Pulmonary artery endothelial cell (primary cell): ENCODE measurements at regions not wholly inside any gene's neighbourhood (a gene's known extent, or its start where the extent isn't known, plus 50 kb on each side); places are given as distances from the start of the nearest gene placed in this dataset.

Experiments used
- DNase-seq: peaks from one replicate; pipeline ENCODE4 v3.0.0-alpha.2; 2011; ENCODE audit warnings: low read depth, low spot score

GRCh38 chr5:68407311-68408239 is 192.0 kb downstream of the PIK3R1 start:
- no peak for DNase-seq

- no peak for DNase-seq
Measured at GRCh38 chr5:68408345-68408871, 192.9 kb downstream of the PIK3R1 start.

DNA sequence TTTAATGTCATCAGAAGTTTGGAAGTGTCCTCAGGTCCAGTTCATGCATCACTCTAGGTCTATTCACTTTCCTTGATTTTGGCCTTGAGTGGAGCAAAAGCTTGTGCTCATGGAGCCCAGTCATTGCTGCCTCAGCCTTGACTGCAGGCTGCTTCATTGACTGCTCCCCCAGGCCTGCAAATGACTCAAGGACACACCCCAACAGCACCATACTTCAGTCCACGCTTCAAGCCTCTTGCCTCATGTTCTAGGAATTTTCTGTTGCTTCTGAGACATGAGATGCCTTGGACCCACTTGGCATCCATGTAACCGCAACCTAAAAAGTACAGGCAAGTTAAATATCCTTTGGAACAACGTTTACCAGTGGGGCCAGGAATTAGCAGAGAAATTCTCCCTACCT is 193.7 kb downstream of the PIK3R1 start:
- DNase-seq: no peak

- DNase-seq: no peak
Measured at GRCh38 chr5:68411161-68411560, 195.6 kb downstream of the PIK3R1 start.

DNA sequence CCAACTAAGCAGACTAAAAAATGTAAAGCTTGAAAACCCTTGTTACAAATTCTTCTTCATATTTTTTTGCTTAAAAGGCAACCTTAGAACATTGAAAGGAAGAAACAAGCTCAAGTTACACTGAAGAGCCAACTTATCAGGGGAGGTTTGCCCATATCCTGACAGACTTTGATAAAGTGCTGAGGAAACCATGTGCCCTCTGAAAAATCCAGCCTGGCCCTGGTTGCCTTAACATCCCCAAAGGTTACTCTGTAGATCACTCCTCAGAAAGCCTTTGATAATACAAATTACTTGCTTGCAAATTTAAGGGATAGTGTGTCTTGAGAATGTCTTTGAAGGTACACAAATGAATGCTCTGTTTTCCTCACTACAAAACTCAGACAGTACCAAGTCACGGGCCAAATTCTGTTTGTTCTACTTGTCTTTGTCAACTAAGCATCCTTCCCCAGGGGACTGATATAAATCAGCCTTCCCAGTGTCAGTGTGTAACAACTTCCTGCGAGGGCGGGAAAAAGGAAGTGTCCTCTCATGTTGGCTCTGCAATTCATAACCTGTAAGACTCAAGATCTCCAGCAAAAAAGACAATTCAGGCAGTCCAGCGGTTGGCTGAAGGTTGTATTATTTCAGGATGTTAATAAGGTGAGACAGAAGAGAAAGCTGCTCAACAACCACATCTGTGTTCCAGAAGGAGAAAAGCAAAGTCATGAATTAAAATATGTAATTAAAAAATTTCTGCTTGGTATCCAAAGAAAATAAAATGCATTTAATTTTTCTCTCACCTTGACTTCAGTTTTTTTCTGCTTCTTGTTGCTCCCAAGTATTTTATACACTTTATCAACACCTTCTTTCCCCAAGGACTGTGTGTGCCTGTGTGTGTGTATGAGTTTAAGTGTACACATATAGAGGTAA is 199.9 kb downstream of the PIK3R1 start:
- DNase-seq: no peak

DNA sequence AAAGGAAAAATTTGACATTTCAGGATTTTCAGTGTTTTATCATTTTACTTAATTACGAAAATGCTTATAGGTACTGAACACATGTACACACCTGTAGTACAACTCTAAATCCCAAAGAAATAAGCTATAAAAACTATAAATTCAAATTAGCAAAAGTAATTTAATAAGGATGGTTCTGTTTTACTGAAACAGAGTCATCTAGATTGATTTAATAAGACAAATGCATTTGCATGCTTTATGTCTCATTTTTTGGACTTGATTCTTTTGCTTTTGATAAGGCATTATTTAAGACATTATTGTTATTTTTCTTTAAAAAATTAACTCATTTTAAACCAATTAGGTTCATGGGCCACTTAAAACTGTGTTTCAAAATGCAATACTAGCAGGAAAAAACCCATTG is 201.2 kb downstream of the PIK3R1 start:
- DNase-seq: no peak

DNA sequence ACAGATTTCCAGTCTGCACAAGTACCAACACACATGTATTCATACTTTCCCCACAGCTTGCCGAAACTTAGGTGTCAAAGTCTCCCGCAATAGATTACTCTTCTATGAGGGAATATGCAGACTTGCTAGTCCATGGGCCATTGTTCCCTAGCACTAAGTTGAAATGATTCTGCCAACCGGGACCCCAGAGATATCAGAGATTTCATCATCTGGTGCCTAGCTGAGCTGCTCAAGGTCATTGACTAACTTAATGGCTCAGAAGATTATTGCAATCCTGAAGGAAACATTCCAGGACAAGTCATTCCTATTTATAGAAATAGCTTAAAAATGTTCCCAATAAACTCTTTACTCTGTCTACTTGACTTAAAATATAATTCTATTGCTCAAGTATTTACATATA is 202.6 kb downstream of the PIK3R1 start:
- DNase-seq: no peak

DNA sequence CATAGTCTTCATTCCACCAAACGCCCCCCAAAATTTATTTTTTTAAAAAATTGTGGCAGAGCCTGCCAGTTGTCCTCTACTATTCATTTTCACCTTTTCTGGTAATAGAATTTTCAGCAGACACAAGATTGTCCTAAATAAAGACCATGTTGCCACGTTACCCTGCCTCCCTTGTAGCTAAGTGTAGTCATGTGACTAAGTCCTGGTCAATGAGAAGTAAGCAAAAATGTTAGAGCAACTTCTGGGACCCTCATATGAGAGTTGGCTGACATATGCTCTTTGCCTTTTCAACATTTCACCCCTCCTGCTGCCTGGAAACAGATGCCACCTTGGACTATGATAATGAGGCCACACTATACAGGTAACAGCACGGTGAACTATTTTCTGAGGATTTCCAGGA is 203.1 kb downstream of the PIK3R1 start:
- DNase-seq: no peak

GRCh38 chr5:68419081-68419636 is 203.6 kb downstream of the PIK3R1 start:
- no peak for DNase-seq

DNA sequence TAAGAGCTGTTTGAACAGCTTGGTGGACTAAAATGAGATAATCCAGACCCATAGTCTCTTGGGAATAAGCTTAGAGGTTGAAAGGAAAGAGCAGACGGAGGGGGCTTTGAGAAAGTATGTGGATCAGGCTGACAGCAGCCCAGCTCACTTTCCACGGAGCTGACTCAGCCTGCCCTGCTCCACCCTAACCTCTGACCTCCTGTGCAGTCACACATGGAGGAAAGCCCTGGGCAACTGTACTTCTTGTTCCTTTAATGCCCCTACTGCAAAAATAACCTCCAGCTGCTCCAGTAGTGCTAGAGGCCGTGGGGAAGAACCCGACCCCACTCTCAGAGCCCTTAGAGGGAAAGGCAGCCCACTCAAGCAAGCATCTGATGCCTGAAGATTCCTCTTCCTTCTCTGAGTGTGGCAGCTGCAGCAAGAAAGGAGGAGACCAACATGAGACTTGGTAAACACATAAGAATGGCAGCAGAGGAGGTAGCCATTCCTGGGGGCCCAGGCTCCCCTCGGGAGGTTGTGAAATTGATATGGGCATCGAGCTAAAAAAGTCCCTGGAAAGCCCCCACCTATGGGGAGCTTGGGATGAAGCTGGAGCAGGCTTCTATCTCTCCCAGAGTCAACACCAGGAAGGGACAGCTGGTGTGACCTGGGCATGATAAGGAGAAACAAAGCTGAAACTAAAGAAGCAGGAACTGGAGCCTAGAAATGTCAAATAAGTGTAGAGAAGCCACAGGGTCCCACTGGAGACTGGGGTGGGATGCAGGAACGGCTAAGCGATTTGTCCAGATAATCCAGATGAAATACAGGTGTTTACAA is 204.3 kb downstream of the PIK3R1 start:
- DNase-seq: no peak

GRCh38 chr5:68420476-68421344 is 205.2 kb downstream of the PIK3R1 start:
- no peak for DNase-seq

DNA sequence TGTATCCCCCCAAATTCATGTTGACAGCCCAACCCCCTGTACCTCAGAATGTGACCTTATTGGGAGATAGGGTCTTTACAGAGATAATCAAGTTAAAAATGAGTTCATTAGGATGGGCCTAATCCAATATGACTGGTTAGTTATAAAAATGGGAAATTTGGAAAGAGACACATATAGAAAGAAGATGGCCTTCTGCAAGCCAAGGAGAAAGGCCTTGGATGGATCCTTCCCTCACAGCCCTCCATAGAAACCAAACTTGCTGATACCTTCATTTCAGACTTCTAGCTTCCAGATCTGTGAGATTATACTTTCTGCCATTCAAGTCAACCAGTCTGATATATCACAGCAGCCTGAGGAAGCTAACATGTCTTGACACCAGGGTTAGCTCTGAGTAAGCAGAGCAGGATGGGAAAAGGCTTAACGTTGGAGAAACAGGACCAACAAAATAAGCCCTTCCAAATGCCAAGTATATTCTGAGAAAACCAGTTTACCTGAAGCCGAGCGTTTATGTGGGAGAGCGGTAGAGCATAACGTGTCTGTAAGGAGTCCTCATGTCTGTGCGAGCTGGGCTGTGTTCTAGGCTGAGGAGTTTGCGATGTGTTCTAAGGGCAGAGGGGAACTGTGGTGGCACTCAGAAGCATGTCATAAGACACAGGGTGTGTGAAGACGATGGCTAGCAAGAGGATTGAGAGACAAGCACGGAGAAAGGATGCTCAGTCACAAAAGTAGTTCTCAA is 206.1 kb downstream of the PIK3R1 start:
- DNase-seq: no peak

- no peak for DNase-seq
Measured at GRCh38 chr5:68423154-68423811, 207.7 kb downstream of the PIK3R1 start.

DNA sequence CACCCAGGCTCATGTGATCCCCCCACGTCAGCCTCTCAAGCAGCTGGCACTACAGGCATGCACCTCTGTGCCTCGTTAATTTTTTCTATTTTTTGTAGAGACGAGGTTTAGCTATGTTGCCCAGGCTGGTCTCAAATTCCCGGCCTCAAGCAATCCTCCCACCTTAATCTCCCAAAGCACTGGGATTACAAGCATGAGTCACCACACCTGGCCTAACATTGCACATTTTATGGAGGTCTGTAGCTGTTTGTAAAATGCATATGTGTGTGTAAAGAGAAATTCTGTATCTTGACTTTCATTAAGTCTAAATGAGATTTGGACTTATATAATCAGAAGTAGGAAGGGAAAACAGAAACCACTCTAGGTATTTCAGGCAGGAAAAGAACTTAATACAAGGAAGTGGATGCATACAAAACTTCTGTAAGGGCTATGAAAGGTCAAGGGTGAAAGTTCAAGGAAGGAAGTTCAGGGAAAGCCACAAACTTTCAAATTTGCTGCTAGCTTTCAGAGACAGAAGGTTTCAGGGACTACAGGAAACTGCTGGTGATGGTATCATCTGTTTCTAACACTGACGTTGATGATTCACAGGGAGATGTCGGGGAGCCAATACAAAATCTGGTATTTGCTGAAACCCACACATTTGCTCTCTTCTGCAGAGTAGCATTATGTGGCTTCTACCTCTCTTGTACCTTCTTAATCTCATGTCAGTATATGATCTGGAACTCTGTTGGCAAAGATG is 209.4 kb downstream of the PIK3R1 start:
- DNase-seq: no peak

DNA sequence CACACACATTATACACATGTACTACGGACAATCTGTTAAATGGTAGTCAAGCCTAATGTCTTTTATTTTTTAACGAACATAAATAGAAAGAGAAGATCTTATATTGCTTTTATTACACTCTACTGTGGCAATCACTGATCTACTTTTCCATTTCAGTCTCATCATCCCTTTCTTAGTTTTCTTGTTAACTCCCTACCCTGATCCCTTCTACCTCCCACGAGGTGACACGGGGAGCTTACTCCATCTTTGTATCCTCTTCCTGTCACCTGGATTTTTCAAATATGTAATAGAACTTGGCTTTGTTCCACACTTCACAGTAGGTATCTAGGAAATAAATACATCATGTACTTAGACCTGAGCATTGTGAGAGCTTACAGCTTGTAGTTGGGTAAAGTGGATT is 211.0 kb downstream of the PIK3R1 start:
- no peak for DNase-seq

DNA sequence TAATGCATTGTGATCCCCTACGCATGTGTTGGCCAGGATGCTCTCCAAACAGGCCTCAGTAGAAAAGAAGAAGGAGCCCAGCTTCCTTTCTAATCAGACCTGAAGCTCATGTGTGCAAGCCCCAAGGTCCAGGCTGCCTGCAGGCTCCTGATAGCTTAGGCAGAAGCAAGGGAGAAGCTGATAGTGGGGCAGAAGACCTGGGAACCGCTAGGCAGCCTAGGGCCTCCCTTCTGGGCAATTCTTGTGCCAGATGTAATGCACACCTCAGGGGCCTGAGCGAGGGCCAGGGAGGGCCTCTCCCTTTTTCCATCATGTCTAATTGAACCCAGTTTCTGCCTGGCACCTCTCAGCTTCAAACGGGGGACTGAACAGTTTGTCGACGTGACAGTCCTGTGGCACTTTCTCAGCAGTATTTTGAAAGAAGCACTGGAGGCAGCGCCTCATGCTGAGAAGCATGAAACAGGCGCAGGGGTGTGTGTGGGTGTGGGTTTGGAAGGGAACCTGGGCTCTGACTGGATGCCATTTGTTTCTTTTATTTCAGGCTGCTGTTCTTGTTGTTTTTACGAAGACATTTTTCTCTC is 212.8 kb downstream of the PIK3R1 start:
- no peak for DNase-seq

GRCh38 chr5:68429510-68429909 is 214.0 kb downstream of the PIK3R1 start:
- no peak for DNase-seq

GRCh38 chr5:68430279-68430678 is 214.7 kb downstream of the PIK3R1 start:
- DNase-seq: no peak
